GM21786 (cell line): ENCODE measurements at regions not wholly inside any gene's neighbourhood (a gene's known extent, or its start where the extent isn't known, plus 50 kb on each side); places are given as distances from the start of the nearest gene placed in this dataset.

Source experiments
- ATAC-seq: cut with Tn5 transposase; IDR thresholded peaks from one replicate; pipeline ENCODE4 v1.9.1; 2021; ENCODE audit not compliant: unreplicated experiment

DNA sequence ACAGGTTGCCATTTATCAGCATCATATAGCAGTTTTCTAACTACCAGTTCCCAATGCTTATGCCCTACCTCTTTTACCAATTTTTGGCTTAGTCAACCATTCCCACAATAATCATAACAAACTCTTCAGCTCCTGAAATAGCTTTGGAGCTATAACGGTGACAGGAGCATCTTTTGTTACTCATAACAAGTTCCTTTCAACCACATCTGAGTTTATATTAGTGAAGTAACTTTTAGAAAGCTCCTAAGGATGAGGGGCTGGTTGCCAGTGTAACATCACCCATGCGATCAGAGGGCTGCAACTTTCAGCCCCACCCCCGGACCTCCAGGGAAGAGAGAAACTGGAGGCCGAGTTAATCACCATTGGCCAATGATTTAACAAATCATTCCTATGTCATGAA lies 495.3 kb upstream of the RASGRP1 start:
- no peak for ATAC-seq

GRCh38 chr15:39061952-39062464 lies 497.4 kb upstream of the RASGRP1 start:
- no peak for ATAC-seq

DNA sequence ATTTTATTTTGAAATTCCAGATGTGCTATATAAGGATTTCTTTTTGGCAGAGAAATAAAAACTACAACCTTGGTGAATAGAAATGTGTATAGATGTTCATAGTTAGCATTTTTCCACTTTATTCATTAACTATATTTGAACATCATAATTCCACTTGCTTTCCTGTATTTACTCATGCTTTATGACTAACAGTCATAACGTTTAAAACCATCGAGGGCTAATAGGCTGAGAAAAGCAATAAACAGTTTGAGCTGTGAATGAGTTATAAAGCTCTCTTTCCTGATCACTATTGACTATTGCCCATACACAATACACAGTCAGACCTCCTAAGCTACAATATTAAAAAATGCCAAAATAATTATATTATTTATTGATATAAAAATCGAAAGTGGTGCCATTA lies 502.1 kb upstream of the RASGRP1 start:
- no peak for ATAC-seq

GRCh38 chr15:39074341-39074985 lies 506.4 kb upstream of the THBS1 start:
- ATAC-seq = no peak

DNA sequence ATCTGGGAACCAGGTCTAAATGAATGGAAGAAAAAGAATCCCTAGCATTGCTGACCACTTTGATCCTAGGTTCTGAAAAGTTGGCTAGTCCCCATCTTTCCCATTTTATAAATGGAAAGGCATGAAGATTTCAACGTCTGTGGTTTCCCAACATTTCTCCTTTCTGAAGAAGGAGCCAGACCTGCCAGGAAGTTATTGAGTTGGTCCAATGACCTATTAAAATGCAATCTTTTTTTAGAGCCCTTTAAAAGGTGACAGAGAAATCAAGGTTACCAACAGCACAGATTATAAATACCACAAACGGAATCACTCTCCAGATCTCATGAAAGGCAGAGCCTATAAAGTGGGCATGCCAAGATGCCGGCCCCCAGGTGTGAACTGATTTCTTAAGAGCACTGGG lies 505.6 kb upstream of the THBS1 start:
- no peak for ATAC-seq

DNA sequence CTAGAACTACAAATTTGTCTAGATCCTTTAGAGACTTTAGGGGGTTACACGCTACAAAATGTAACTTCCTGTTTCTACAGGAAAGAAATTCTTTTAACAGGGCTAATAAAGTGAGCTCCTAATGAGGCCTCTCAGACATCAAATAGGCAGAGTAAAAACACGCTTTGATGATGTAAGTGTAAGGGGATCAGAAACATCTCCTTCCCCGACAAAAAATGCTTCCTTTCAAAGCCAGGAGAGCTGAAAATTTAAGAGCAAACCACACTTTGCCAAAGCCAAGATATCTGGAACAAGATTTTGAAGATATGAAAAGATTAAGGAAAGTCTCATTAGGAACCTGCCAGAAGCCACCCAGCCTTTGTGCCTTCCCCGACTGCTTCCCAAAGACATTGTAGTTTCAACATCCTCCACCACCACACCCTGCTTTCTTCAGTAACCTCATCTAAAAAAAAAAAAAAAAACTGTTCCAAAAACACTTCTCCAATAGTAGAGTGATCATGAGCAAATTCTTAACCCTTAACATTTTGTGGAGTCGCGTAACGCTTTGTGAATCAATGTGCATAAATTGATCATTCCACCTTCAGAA lies 505.0 kb upstream of the THBS1 start:
- no peak for ATAC-seq

GRCh38 chr15:39078026-39078425 lies 502.9 kb upstream of the THBS1 start:
- no peak for ATAC-seq

GRCh38 chr15:39079296-39079847 lies 501.5 kb upstream of the THBS1 start:
- ATAC-seq = no peak

DNA sequence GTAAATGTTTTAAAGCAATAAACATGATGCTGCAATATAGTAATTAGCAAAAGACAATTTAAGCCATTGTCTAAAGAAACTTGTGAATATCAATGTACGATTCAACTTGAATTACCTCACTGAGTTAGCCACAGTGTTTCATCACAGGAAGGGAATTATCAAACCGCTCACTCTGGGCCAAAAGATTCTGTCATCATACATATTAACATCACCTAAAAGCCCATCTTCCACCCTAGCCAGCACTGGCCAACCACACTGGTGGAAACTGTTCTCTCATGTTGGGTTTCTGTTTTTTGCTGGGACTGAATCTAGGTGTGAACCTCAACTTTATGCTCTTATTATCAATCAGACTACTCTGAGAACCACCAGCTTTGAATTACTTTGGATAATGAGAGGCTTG lies 497.7 kb upstream of the THBS1 start:
- no peak for ATAC-seq

DNA sequence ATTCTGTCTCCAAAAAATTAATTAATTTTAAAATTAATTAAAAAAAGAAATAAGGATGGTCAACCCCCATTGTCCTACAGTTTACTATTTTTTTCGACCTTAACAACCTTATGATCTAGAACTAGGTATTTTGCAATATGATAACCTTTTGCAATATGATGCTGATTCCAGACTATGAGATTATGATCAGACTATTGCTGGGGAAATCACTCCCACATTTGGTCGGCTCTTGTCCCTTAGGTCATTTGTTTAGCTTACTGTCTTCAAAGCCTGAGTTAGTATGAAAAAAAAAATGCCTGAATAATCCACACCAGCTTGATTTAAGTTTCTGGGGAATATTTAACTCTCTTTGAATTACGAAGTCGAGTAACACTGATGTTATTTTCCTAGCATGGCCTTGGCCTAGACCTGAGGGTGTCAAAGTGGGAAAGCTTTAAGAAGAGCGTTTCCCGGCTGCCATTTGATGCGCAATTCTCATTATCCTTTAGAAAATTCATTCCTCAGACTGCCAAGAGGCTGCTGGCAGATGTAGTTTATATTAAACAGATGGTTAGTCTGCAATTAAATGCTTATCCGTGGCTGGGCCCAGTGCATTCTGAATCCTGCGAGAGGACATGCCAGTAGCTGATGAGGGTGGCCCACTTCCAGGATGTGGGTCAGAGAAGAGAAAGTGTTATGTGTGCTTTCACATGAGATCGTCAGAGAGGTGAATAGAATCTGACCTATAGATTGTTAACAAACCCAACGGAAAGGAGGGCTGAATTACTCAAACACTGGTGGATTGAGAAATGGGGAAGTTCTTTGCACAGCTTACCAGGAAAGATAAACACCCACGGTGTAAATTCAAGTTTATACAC lies 496.0 kb upstream of the THBS1 start:
- no peak for ATAC-seq

GRCh38 chr15:39086641-39087040 lies 494.2 kb upstream of the THBS1 start:
- ATAC-seq = no peak

DNA sequence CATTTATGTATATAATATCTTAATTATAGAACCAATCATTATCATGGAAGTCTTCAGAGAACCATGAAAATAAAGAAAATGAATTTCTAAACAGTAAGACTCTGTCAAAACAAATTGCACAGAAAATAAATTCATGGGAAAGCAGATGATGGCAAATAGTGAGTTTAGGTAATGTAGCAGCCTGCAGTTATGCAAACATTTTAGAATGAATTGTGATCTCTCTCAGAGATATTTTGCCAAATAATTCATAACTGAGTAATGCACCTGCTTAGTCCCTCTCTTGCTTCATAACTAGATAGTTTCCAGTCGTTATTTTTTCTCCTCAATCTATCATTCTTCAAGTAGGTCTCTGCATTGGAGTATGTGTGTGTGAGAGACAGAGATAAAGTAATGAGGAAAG lies 492.7 kb upstream of the THBS1 start:
- no peak for ATAC-seq

DNA sequence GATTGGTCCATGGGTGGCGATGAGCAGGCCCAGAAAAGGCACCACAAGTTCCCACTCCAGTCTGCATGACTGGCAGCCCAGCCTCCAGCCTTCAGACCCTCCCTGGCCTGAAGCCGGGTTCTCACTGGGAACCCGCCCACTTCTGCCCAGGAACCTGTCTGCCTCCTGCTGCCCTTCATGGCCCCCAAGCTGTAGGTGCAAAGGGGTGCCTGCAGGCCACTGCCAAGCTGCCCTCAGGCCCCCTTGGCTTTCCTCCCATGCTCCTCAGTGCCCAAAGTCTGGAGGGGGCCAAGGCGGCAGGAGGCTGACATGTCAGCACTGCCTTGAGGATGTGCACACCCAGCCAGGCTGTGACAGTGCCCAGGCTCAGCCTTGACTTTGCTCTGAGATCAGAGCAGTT lies 488.5 kb upstream of the THBS1 start:
- ATAC-seq = no peak

- no peak for ATAC-seq
Measured at GRCh38 chr15:39092761-39093160, 488.1 kb upstream of the THBS1 start.

DNA sequence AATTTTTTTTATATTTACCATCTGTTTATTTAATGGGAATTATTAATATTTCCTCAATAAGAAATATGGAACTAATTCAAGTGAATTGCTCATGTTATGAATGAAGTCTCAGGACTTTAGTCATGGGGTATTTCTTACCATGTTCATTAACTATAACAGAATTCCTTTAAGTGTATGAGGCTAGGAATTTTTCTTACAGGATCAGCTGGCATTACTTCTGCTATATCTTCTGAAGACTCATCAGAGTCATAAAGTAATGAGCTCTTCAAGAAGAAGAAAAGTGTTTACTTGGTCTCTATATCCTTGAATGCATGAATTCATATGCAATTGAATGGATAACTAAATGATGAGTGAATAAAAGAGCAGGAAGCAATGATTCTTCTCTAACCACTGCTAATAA lies 486.8 kb upstream of the THBS1 start:
- no peak for ATAC-seq

GRCh38 chr15:39095218-39095879 lies 485.5 kb upstream of the THBS1 start:
- no peak for ATAC-seq

DNA sequence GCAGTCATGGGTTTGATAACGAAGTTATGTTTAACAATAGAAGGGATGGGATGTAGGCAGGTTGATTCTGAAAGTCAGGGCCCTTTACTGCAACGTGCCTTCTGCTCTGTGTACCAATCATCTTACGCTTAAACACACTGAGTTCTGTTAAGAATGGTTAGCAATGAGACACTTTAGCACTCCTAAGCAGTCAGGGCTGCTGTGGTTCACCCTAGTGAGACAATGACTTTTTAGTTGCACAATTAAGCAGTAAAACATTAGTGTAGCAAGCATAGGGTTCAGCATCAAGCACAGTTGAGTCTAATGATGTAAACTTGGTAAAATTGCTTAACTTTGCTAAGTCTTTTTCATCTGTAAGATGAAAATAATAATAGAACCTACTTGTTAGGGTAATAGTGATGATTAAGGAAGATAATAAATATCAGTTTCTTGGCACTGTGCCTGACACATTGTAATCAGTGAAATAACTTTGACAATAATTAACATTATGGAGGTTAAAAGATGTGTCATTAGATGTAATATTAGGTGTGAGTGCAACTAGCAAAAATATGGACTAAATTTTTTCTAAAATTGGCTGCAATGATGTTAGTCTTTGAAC lies 484.2 kb upstream of the THBS1 start:
- ATAC-seq = no peak

DNA sequence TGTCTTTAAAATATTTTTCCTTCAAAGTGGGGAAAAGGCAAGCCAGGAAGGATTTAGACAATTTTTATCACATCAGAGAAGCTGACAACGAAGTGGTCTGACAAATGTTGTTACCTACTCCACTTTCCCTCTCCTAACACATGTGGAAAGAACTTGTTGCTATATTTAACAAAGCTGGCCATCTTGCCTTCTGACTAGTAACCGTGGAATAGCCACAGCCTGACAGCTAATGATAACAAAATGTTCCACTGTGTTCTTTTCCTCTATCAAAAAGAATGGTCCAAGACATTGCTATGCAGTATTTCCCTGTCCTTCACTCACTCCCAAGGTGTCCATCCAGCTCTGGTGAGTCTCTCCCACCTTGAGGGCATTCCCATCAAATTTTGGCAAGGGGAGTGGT lies 481.4 kb upstream of the THBS1 start:
- ATAC-seq = no peak

DNA sequence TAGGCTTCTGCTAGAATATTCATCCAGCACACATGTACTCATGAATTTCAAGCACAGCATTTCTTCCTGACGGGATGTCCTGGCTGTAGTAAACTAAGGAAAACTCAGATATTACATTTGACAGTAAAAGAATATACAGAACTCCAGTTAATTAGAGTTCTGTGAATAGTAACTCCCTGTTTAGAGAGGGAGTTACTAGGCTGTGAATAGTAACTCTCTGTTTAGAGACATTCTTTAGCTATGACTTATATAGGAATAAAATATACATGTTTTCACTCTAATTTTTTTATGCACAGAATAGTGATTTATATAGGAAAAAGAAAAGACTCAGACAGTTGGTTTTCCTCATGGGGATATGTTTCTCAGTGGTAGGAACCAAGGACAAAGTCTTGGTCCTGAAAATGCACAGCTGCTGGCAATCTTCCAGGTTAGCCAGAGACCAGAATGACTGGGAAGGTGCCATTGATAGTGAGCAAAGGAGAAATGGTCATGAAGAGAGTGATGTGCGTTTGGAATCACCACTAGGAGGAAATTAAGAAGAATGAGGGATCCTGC lies 480.7 kb upstream of the THBS1 start:
- no peak for ATAC-seq

DNA sequence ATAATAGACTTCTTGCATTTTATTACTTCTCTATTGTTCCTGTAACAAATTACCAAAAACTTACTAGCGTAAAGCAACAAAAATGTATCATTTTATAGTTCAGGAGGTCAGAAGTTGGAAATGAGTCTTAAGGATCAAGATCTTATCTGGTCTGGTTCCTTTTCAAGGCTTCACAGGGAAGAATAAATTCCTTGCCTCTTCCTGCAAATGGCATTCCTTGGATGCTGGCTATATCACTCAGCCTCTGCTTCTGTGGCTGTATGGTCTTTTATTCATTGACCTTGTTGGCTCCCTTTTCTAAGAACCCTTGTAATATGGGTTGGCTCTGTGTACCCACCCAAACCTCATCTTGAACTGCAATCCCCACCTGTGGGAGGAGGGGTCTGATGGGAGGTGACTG lies 478.4 kb upstream of the THBS1 start:
- no peak for ATAC-seq

DNA sequence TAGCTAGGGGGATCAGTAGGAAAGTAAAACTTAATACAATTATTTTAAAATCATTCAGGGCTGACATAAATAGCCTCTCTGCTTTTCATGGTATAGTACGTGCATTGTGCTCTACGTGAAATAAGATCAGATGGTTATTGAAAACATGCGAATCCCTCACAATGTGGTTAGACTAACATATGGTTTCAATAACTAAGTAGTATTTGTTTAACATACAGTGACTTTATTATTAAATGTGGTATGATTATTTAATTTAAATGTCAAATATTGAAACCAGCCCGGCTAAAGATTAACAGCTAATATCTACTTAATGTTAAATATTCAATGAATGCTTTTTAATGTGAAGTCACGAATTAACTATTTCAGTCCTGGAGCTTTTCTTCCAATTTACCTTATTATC lies 473.9 kb upstream of the THBS1 start:
- ATAC-seq = no peak
